ENCODE measurements at regions not wholly inside any gene's neighbourhood (a gene's known extent, or its start where the extent isn't known, plus 50 kb on each side); places are given as distances from the start of the nearest gene placed in this dataset.

GRCh38 chr20:39516964-39517363 lies 554.8 kb downstream of the DHX35 start:
- no peak for DNase-seq

GRCh38 chr20:39504710-39505094 lies 542.6 kb downstream of the DHX35 start:
- no peak for DNase-seq

GRCh38 chr20:39503902-39504709 lies 542.0 kb downstream of the DHX35 start:
- no peak for DNase-seq

GRCh38 chr20:39492223-39492797 lies 530.2 kb downstream of the DHX35 start:
- no peak for DNase-seq

- DNase-seq: no peak
These were observed 529.6 kb downstream of the DHX35 start for GRCh38 chr20:39491711-39492110.

GRCh38 chr20:39489986-39490560 lies 527.9 kb downstream of the DHX35 start:
- DNase-seq: no peak

- no peak for DNase-seq
These were observed 518.3 kb downstream of the DHX35 start for GRCh38 chr20:39480276-39481043.

- no peak for DNase-seq
These were observed 517.2 kb downstream of the DHX35 start for GRCh38 chr20:39479196-39479810.

GRCh38 chr20:39474879-39475278 lies 512.7 kb downstream of the DHX35 start:
- DNase-seq: no peak

- no peak for DNase-seq
These were observed 511.4 kb downstream of the DHX35 start for GRCh38 chr20:39473536-39473935.

GRCh38 chr20:39468703-39469102 lies 506.6 kb downstream of the DHX35 start:
- DNase-seq: no peak

GRCh38 chr20:39464238-39464637 lies 502.1 kb downstream of the DHX35 start:
- no peak for DNase-seq

GRCh38 chr20:39462416-39462945 lies 500.3 kb downstream of the DHX35 start:
- DNase-seq: no peak

GRCh38 chr20:39458452-39458851 lies 496.3 kb downstream of the DHX35 start:
- DNase-seq: no peak

GRCh38 chr20:39453890-39454289 lies 491.7 kb downstream of the DHX35 start:
- DNase-seq: no peak

- DNase-seq: no peak
These were observed 490.6 kb downstream of the DHX35 start for GRCh38 chr20:39452583-39453340.

- no peak for DNase-seq
These were observed 489.2 kb downstream of the DHX35 start for GRCh38 chr20:39451386-39451785.

GRCh38 chr20:39446397-39446796 lies 484.3 kb downstream of the DHX35 start:
- no peak for DNase-seq

- DNase-seq: no peak
These were observed 483.0 kb downstream of the DHX35 start for GRCh38 chr20:39445095-39445494.

GRCh38 chr20:39433466-39433865 lies 471.3 kb downstream of the DHX35 start:
- DNase-seq: no peak

- DNase-seq: no peak
These were observed 469.1 kb downstream of the DHX35 start for GRCh38 chr20:39431091-39431880.

Measured in activated CD4-positive, CD25-positive, alpha-beta regulatory T cell (primary cell).